Endothelial cell of umbilical vein (primary cell): ENCODE measurements at regions not wholly inside any gene's neighbourhood (a gene's known extent, or its start where the extent isn't known, plus 50 kb on each side); places are given as distances from the start of the nearest gene placed in this dataset.

Source experiments
- EZH2 ChIP-seq: IDR thresholded peaks from 2 replicates; pipeline ENCODE4 v1.6.1; 2012; ENCODE audit warnings: borderline replicate concordance, low read depth, mild to moderate bottlenecking, moderate library complexity, low read length, inconsistent platforms; ENCODE audit not compliant: severe bottlenecking
- JUN ChIP-seq: IDR thresholded peaks from 2 replicates; pipeline ENCODE4 v1.6.1; 2011; ENCODE audit warnings: borderline replicate concordance, low read depth; ENCODE audit not compliant: insufficient read length, insufficient read depth
- POLR2AphosphoS5 ChIP-seq: IDR thresholded peaks from 2 replicates; pipeline ENCODE4 v1.6.1; 2012; ENCODE audit warnings: low read depth, mild to moderate bottlenecking, control low read depth, low read length, moderate library complexity; ENCODE audit not compliant: insufficient read depth
- TF ChIP-seq, protein P1 (sequence below), 2 donors: IDR thresholded peaks; 1 replicate in 1 of 2; 2 replicates in 1 of 2; pipeline ENCODE4 v1.5.1; 2011; ENCODE audit warnings: low read length in 2 of 2, mild to moderate bottlenecking in 2 of 2, moderate library complexity in 2 of 2, control low read depth in 1 of 2, inconsistent platforms in 1 of 2, low read depth in 1 of 2; ENCODE audit not compliant: insufficient read depth in 1 of 2; ENCODE audit errors: extremely low read depth in 1 of 2

DNA sequence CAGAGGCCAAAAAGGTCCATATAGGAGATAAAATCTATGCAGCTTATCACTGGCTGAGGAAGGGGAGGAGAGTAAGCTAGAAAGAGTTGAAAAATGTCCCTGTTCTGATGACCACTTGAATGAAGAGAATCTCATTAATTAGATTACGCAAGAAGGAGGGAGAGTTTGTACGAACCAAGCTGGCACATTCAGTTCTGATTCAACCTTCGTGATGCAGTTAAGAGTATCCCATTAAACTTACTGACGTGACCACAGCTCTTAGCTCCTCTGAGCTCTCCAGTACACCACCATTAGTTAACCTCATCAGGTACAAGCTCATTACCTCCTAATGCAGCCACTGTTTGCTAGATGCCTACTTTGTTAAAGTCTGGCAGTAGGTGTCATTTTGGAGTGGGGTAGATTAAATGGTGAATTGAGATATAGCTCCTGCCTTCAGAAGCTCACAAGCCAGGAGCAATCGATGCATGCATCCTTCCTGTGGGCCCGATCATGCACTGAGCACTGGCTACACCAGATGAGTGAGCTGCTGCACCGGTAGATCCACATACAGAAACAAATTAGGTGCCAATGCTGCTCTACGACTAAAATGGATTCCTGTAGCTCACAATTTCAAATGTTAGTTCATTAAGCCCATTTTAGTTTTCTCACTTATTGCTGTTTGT is 458.3 kb downstream of the COG6 start:
- TF ChIP-seq JUN (no peak), POLR2AphosphoS5 (no peak), EZH2 (no peak)
- TF ChIP-seq, protein P1, sequence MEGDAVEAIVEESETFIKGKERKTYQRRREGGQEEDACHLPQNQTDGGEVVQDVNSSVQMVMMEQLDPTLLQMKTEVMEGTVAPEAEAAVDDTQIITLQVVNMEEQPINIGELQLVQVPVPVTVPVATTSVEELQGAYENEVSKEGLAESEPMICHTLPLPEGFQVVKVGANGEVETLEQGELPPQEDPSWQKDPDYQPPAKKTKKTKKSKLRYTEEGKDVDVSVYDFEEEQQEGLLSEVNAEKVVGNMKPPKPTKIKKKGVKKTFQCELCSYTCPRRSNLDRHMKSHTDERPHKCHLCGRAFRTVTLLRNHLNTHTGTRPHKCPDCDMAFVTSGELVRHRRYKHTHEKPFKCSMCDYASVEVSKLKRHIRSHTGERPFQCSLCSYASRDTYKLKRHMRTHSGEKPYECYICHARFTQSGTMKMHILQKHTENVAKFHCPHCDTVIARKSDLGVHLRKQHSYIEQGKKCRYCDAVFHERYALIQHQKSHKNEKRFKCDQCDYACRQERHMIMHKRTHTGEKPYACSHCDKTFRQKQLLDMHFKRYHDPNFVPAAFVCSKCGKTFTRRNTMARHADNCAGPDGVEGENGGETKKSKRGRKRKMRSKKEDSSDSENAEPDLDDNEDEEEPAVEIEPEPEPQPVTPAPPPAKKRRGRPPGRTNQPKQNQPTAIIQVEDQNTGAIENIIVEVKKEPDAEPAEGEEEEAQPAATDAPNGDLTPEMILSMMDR (IDR thresholded peaks at IDR 0.05; ENCODE audit: extremely low read depth in 1 of 2, insufficient read depth in 1 of 2, low read depth in 1 of 2, low read length in 2 of 2): no peak
